ENCODE measurements at regions not wholly inside any gene's neighbourhood (a gene's known extent, or its start where the extent isn't known, plus 50 kb on each side); places are given as distances from the start of the nearest gene placed in this dataset.

- no peak for TF ChIP-seq CTCF (IDR thresholded peaks at IDR 0.05; ENCODE audit: low read depth, low read length)
- TF ChIP-seq POLR2A (IDR thresholded peaks at IDR 0.05; ENCODE audit: extremely low read depth, insufficient read length): no peak
These were observed 542.3 kb upstream of the TNP1 start for GRCh38 chr2:217402144-217402543.

Data from NB4 (cell line).